ENCODE measurements at regions not wholly inside any gene's neighbourhood (a gene's known extent, or its start where the extent isn't known, plus 50 kb on each side); places are given as distances from the start of the nearest gene placed in this dataset.

DNA sequence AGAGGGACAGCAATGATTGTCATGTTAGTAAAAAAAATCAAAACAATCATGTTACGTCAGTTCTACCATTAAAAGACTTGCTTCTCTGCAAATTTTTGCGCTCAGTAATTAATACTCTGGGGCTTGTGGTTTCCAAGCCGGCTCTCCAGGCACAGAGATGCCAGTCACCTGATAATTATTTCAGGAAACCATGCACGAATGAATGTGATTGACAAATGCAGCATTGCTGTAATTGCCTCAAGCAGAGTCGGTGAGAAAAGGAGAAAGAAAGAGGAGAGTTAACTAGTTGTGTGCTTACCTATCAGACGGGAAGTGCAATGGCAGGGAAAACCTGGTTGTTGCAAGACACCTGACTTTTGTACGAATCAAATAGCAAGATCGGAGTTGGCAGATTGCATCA, 609.8 kb upstream of the MKI67 start:
- no peaks in the 10 kb centered on the region for H3K4me1 ChIP-seq
- no peak overlapping the region for H3K27ac ChIP-seq
- H3K36me3 ChIP-seq = no peaks in the 10 kb centered on the region
- peaks cover 18% of the 10 kb centered on the region for H3K4me1 Mint-ChIP-seq
- H3K9ac ChIP-seq = no peak overlapping the region
- no peaks in the 10 kb centered on the region for H3K9me3 ChIP-seq (ENCODE audit: low read depth)
- H3K4me3 ChIP-seq = no peak overlapping the region
- H3K27me3 ChIP-seq = no peaks in the 10 kb centered on the region
- H3F3A ChIP-seq (ENCODE audit: low read depth) = no peaks in the 10 kb centered on the region
- no peaks in the 10 kb centered on the region for H3K79me2 ChIP-seq (ENCODE audit: low read depth)
- no peaks in the 10 kb centered on the region for H4K20me1 ChIP-seq (ENCODE audit: low read depth)
- no peaks in the 10 kb centered on the region for H3K9me3 Mint-ChIP-seq
- no peak overlapping the region for H2AFZ ChIP-seq (replicated peaks)
- DNase-seq (ENCODE audit: low spot score) = no peak
- TF ChIP-seq, protein P1, sequence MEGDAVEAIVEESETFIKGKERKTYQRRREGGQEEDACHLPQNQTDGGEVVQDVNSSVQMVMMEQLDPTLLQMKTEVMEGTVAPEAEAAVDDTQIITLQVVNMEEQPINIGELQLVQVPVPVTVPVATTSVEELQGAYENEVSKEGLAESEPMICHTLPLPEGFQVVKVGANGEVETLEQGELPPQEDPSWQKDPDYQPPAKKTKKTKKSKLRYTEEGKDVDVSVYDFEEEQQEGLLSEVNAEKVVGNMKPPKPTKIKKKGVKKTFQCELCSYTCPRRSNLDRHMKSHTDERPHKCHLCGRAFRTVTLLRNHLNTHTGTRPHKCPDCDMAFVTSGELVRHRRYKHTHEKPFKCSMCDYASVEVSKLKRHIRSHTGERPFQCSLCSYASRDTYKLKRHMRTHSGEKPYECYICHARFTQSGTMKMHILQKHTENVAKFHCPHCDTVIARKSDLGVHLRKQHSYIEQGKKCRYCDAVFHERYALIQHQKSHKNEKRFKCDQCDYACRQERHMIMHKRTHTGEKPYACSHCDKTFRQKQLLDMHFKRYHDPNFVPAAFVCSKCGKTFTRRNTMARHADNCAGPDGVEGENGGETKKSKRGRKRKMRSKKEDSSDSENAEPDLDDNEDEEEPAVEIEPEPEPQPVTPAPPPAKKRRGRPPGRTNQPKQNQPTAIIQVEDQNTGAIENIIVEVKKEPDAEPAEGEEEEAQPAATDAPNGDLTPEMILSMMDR (IDR thresholded peaks at IDR 0.05) = no peak
- no peak for TF ChIP-seq EZH2 (IDR thresholded peaks at IDR 0.05)
- TF ChIP-seq EZH2phosphoT487 (IDR thresholded peaks at IDR 0.05) = no peak
- H3K27me3 Mint-ChIP-seq (ENCODE audit: insufficient read depth, low read depth) = peaks cover 2% of the 10 kb centered on the region
- no peak overlapping the region for H3K4me3 Mint-ChIP-seq
- H3K4me2 ChIP-seq = no peak overlapping the region
- no peak overlapping the region for H3K27ac Mint-ChIP-seq
- H3K36me3 Mint-ChIP-seq = no peaks in the 10 kb centered on the region

DNA sequence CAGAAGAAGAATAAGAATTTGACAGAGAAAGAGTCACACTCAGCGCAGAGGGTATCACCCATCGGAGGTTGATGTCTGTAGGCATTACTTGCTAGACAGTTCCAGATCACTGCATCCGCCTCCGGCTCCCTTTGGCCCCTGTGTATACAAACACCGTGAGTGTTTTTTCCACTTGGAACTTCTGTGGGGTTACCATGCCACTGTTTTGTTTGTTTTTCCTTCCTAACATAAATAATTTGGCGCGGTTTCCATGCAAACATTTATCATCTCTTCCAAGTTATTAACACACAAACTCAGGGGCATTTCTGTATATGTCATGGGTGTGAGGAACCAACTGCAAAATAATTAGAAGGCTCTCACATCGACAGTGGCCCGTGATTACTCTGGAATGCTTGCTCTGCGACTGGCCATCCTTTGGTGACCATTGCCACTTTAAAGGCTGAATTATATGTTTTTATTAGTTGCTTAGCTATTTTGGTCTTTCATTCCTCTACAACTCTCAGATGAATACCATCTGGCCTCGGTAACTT, 612.2 kb upstream of the MKI67 start:
- Histone ChIP-seq H3K36me3 (no peaks in the 10 kb centered on the region), H4K20me1 (ENCODE audit: low read depth) (no peaks in the 10 kb centered on the region), H2AFZ (replicated peaks) (no peak overlapping the region), H3K9ac (no peak overlapping the region), H3K27ac (no peak overlapping the region), H3F3A (ENCODE audit: low read depth) (no peaks in the 10 kb centered on the region), H3K4me2 (no peak overlapping the region), H3K79me2 (ENCODE audit: low read depth) (no peaks in the 10 kb centered on the region), H3K9me3 (ENCODE audit: low read depth) (no peaks in the 10 kb centered on the region), H3K4me1 (peaks cover 16% of the 10 kb centered on the region), H3K27me3 (no peaks in the 10 kb centered on the region), H3K4me3 (no peak overlapping the region)
- DNase-seq (ENCODE audit: low spot score) = no peak
- H3K4me3 Mint-ChIP-seq = no peak overlapping the region
- H3K4me1 Mint-ChIP-seq = peaks cover 43% of the 10 kb centered on the region
- peaks cover 6% of the 10 kb centered on the region for H3K27me3 Mint-ChIP-seq (ENCODE audit: insufficient read depth, low read depth)
- no peaks in the 10 kb centered on the region for H3K36me3 Mint-ChIP-seq
- TF ChIP-seq EZH2phosphoT487 (IDR thresholded peaks at IDR 0.05) (no peak), EZH2 (IDR thresholded peaks at IDR 0.05) (no peak)
- TF ChIP-seq, protein P1 (IDR thresholded peaks at IDR 0.05) = no peak
- no peak overlapping the region for H3K27ac Mint-ChIP-seq
- no peaks in the 10 kb centered on the region for H3K9me3 Mint-ChIP-seq

DNA sequence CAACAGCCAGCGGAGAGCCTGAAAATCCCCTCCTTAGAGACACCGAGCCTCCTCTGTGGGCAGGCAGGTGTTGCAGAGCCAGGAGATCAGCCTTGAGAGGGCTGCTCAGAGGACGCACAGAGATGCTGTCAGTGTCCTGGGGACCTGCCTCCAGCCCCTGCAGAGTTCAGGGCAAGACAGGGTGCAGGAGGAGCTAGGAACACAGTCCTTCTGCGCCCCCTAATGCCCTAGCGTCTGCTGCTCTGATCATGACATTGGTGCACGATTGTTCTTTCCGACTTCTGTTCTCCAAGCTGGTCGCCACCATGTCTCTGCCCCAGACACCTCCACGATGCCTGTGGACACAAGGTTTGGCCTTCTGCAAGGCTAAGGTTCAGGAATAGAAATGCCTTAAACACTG, 613.7 kb upstream of the MKI67 start:
- H3K4me3 Mint-ChIP-seq = no peak overlapping the region

More for the DNA sequence above, 613.7 kb upstream of the MKI67 start:
- Histone ChIP-seq H4K20me1 (ENCODE audit: low read depth) (no peaks in the 10 kb centered on the region), H3K4me2 (no peak overlapping the region), H3K79me2 (ENCODE audit: low read depth) (no peaks in the 10 kb centered on the region), H3K9ac (no peak overlapping the region), H3K27ac (no peak overlapping the region), H2AFZ (replicated peaks) (no peak overlapping the region), H3K27me3 (no peaks in the 10 kb centered on the region), H3K4me3 (no peak overlapping the region), H3F3A (ENCODE audit: low read depth) (no peaks in the 10 kb centered on the region), H3K9me3 (ENCODE audit: low read depth) (no peaks in the 10 kb centered on the region), H3K4me1 (peaks cover 16% of the 10 kb centered on the region), H3K36me3 (no peaks in the 10 kb centered on the region)
- no peak for TF ChIP-seq EZH2phosphoT487 (IDR thresholded peaks at IDR 0.05)
- TF ChIP-seq, protein P1 (IDR thresholded peaks at IDR 0.05) = peak; percentile 15
- TF ChIP-seq EZH2 (IDR thresholded peaks at IDR 0.05) = no peak
- no peak for DNase-seq (ENCODE audit: low spot score)
- Mint-ChIP-seq H3K9me3 (no peaks in the 10 kb centered on the region), H3K27me3 (ENCODE audit: insufficient read depth, low read depth) (peaks cover 6% of the 10 kb centered on the region), H3K27ac (no peak overlapping the region), H3K36me3 (no peaks in the 10 kb centered on the region), H3K4me1 (peaks cover 46% of the 10 kb centered on the region)
